NCI-H82 treated with DMSO at 0.1 percent for 48 hours (cell line): ENCODE measurements at regions not wholly inside any gene's neighbourhood (a gene's known extent, or its start where the extent isn't known, plus 50 kb on each side); places are given as distances from the start of the nearest gene placed in this dataset.
"Not testable (repeated sequence)": the region's sequence is repeated elsewhere in the genome, so short reads cannot be mapped to it uniquely, and the experiment has no call there.

ENCODE experiments used
- DNase-seq: peaks from one replicate; lab custom pipeline; 2025; ENCODE audit not compliant: unreplicated experiment; lab: John Stamatoyannopoulos, UW

- no peak for DNase-seq
These were observed 170.8 kb downstream of the ETAA1 start for GRCh38 chr2:67567886-67568285.

- no peak for DNase-seq
These were observed 173.5 kb downstream of the ETAA1 start for GRCh38 chr2:67570611-67571010.

GRCh38 chr2:67571785-67572718 is 174.9 kb downstream of the ETAA1 start:
- DNase-seq = no peak

GRCh38 chr2:67572721-67573435 is 175.7 kb downstream of the ETAA1 start:
- no peak for DNase-seq

DNA sequence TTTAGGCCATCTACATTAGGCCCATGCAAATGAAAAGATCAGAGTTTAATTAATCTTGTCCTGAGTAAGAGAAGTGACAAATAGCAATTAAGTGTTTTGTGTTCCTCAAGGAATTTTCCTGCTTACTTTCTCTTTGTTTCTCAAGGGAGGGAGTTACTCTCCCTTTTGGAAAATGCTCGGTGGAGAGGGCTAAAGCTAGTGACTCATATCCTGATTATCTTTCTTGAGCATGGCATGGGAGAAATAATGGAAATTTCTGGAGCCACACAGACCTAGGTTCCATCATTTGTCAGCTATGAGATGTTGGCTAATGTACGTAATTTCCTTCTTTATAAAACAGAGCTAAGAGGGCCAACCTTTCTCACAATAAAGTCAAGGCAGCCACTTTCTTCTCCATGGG is 177.1 kb downstream of the ETAA1 start:
- no peak for DNase-seq

DNA sequence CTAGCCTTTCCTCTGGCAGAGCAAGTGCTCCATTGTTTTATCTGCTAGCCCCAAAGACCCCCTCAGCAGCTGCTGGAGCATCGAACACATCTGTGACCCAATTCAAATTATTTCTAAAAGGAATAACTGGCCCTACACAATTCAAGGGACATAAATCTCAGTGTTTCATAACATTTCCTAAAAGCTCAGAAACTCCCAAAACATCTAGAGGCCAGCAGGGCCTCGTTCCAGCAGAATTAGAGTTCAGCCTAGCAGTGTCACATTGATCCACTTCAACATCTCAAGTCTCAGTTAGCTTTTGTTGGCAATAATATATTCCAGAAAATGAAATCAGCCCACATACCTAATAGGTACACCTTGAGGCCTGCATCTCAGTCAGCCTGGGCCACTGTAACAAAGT is 179.1 kb downstream of the ETAA1 start:
- no peak for DNase-seq

DNA sequence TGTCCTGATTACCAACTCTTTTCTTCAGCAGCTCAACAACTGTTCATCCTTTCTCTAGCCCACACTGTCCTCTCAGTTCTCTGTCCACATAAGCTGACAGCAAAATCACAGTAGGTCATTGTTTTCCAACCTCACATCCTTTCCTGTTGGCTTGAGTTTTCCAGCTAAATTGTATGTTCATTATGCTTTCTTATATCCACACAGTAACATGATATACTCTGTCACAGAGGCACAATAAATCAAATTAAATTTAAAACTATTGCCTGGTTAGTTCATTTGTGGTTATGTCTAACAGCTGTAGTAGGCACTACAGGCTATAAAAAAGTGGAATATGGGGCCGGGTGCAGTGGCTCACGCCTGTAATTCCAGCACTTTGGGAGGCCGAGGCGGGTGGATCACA is 179.9 kb downstream of the ETAA1 start:
- no peak for DNase-seq

GRCh38 chr2:67579216-67579615 is 182.1 kb downstream of the ETAA1 start:
- no peak for DNase-seq

- no peak for DNase-seq
These were observed 182.7 kb downstream of the ETAA1 start for GRCh38 chr2:67579806-67580205.

- peak; percentile 8 for DNase-seq
These were observed 184.6 kb downstream of the ETAA1 start for GRCh38 chr2:67581751-67582150.

- DNase-seq = no peak
These were observed 186.1 kb downstream of the ETAA1 start for GRCh38 chr2:67583185-67583584.

- DNase-seq = no peak
These were observed 188.3 kb downstream of the ETAA1 start for GRCh38 chr2:67585400-67585799.

DNA sequence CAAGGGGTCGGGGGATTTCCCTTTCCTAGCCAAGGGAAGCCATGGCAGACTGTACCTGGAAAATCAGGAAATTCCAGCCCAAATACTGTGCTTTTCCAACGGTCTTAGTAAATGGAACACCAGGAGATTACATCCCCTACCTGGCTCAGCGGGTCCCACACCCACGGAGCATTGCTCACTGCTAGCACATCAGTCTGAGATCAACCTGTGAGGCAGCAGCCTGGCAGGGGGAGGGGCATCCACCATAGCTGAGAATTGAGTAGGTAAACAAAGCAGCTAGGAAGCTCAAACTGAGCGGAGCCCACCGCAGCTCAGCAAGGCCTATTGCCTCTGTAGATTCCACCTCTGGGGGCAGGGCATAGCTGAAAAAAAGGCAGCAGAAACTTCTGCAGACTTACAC is 192.0 kb downstream of the ETAA1 start:
- not testable (repeated sequence) for DNase-seq

GRCh38 chr2:67594522-67594921 is 197.4 kb downstream of the ETAA1 start:
- DNase-seq = not testable (repeated sequence)

GRCh38 chr2:67596871-67597270 is 199.7 kb downstream of the ETAA1 start:
- no peak for DNase-seq

GRCh38 chr2:67599561-67599960 is 202.4 kb downstream of the ETAA1 start:
- DNase-seq = no peak

DNA sequence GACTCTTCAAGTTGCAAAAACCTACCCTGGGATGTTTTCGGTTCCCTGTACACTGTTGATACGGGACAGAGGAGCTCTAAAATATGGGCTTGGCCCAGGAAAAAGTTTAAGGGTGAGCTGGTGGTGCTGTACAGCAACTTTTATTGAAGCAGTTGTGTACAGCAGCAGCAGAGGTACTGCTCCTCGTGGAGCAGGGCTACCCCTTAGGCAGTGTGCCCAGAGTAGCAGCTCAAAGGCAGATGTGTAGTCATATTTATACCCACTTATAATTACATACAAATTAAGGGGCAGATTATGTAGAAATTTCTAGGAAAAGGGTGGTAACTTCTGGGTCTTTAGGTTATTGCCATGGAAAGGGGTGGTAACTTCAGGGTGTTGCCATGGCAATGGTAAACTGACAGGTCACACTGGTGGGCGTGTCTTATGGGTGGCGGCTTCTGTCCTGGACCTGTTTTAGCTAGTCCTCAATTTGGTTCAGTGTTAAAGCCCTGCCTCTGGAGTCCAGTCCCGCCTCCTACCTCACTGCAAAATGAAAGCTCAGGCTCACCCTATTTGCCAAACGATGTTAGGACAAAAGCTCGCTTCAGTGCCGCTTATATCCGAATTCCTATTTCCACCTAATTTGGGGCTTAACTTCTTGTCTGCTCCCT is 203.2 kb downstream of the ETAA1 start:
- no peak for DNase-seq

GRCh38 chr2:67600946-67601345 is 203.8 kb downstream of the ETAA1 start:
- no peak for DNase-seq

- no peak for DNase-seq
These were observed 207.2 kb downstream of the ETAA1 start for GRCh38 chr2:67604360-67604759.

GRCh38 chr2:67612576-67613042 is 215.5 kb downstream of the ETAA1 start:
- no peak for DNase-seq

GRCh38 chr2:67613227-67613626 is 216.1 kb downstream of the ETAA1 start:
- no peak for DNase-seq

DNA sequence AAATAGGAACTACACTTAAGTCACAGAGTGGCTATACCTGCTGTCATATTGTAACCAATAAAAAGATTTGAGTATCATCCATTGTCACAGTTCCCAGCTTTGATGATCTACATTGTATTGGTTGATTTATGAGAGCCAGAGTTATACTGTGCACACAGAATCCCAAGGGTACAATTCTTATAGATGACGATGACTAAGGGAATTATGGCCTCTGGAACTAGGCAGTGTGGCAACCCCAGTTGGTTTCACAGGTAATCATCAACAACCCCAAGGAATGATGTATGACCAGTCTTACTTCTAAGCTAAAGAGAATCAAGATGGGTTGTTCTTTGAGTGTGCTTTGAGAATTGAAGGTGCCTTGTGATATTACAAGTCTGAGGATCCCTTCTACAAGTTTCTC is 217.3 kb downstream of the ETAA1 start:
- DNase-seq = no peak
